HG03280 (cell line): ENCODE measurements at regions not wholly inside any gene's neighbourhood (a gene's known extent, or its start where the extent isn't known, plus 50 kb on each side); places are given as distances from the start of the nearest gene placed in this dataset.
"Not testable (repeated sequence)": the region's sequence is repeated elsewhere in the genome, so short reads cannot be mapped to it uniquely, and the experiment has no call there.

ENCODE experiments used
- ATAC-seq: cut with Tn5 transposase; IDR thresholded peaks from one replicate; pipeline ENCODE4 v1.9.1; 2021; ENCODE audit warnings: mild to moderate bottlenecking, moderate library complexity; ENCODE audit not compliant: unreplicated experiment

GRCh38 chr3:157859541-157859940 is 246.7 kb downstream of the SHOX2 start:
- ATAC-seq, result no peak

GRCh38 chr3:157858821-157859220 is 247.4 kb downstream of the SHOX2 start:
- ATAC-seq, result no peak

- no peak for ATAC-seq
These were observed 248.8 kb downstream of the SHOX2 start for GRCh38 chr3:157857440-157857839.

- no peak for ATAC-seq
These were observed 249.9 kb downstream of the SHOX2 start for GRCh38 chr3:157856078-157856939.

GRCh38 chr3:157845839-157846238 is 260.4 kb downstream of the SHOX2 start:
- ATAC-seq, result not testable (repeated sequence)

- ATAC-seq, result no peak
These were observed 261.2 kb downstream of the SHOX2 start for GRCh38 chr3:157844800-157845565.

- ATAC-seq, result no peak
These were observed 262.0 kb downstream of the SHOX2 start for GRCh38 chr3:157844216-157844615.

- no peak for ATAC-seq
These were observed 265.2 kb downstream of the SHOX2 start for GRCh38 chr3:157841029-157841428.

GRCh38 chr3:157840564-157840963 is 265.7 kb downstream of the SHOX2 start:
- no peak for ATAC-seq

- ATAC-seq, result no peak
These were observed 267.8 kb downstream of the SHOX2 start for GRCh38 chr3:157838457-157838856.

- ATAC-seq, result no peak
These were observed 268.9 kb downstream of the SHOX2 start for GRCh38 chr3:157837336-157837735.

GRCh38 chr3:157836022-157836421 is 270.2 kb downstream of the SHOX2 start:
- no peak for ATAC-seq

- ATAC-seq, result no peak
These were observed 273.6 kb downstream of the SHOX2 start for GRCh38 chr3:157832588-157832987.

GRCh38 chr3:157830556-157831236 is 275.5 kb downstream of the SHOX2 start:
- ATAC-seq, result no peak

GRCh38 chr3:157829786-157830185 is 276.4 kb downstream of the SHOX2 start:
- ATAC-seq, result no peak

- no peak for ATAC-seq
These were observed 281.9 kb downstream of the SHOX2 start for GRCh38 chr3:157824281-157824680.

- no peak for ATAC-seq
These were observed 283.2 kb downstream of the SHOX2 start for GRCh38 chr3:157823050-157823449.

GRCh38 chr3:157820157-157820517 is 286.1 kb downstream of the SHOX2 start:
- no peak for ATAC-seq

- ATAC-seq, result no peak
These were observed 286.7 kb downstream of the SHOX2 start for GRCh38 chr3:157819270-157820156.

- no peak for ATAC-seq
These were observed 289.3 kb downstream of the SHOX2 start for GRCh38 chr3:157816896-157817295.

- no peak for ATAC-seq
These were observed 289.9 kb downstream of the SHOX2 start for GRCh38 chr3:157816296-157816695.
